ENCODE measurements at regions not wholly inside any gene's neighbourhood (a gene's known extent, or its start where the extent isn't known, plus 50 kb on each side); places are given as distances from the start of the nearest gene placed in this dataset.

DNA sequence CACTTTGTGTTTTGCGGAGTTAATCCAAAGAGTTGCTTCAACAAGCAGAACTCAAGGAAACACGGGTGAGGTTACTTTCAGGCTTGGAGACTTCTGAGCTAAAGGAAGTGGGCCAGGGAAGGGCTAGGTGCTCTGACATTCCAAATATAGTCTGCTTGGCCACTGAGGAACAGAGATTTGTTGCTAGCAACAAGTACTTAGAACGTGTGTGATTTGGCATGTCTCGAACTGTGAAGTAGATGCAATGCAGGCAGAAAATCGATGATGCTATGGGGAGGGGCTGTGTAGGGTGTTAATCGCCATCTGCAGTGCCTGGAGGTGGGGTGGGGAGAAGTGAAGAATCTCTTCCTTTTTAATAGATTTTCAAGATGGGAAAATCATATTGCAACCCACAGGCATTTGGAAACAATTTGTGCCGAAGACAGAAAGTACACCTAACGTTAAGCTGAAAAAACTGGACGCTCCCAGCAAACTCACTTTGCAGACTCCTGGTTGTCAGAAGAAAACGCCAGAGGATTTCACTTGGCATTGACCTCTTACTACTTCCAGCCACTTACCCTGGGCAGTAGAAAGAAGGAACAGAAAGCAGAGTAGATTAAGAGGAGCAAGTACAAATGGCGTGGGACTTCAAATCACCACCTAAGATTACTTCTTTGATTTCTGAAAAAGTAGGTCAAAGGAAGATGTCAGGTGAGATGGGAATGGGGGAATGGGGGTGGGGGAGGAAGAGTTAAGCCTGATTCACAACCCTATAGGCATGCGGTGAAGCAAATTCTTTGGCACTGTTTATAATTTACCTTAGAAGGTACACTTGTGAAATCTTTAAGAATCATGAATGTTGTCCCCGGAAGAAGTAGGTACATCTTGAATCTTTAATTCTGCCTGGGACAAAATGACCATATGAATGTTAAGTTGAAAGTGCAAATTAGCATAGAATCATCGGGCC lies 314.1 kb downstream of the CD83 start:
- no peak for DNase-seq (ENCODE audit: low read depth in 2 of 2)

DNA sequence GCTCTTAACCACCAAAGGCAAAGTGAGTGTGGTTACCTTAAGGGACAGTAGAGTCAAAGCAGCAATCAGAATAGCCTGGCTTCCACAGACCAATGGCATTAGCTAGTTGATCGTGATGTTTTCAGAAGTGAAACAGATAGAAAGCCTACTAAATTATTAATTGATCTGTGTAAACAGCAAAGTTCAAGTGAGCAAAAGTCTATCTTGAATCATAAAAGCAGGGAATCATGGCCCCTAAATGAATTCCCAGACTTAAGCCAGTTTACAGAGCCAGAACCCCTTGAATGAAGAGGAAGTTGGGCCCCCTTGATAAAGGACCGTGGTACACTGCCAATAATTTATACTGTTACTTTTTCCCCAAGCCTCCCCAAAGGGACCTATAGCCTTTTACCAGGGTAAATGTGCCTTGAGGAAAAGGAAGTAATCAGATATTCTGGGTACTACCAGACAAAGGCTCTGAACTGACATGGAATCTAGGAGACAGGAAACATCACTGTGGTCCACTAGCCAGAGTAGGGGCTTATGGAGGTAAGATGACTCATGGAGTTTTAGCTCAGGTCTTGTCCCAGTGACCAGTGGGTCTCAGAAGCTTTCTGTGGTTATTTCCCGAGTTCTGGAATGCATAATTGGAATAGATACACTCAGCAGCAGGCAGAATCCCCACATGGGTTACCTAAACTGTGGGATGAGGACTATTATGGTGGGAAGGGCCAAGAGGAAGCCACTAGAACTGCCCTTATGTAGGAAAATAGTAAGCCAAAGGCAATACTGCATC lies 317.5 kb downstream of the CD83 start:
- DNase-seq (ENCODE audit: low read depth in 2 of 2) = no peak

- no peak for DNase-seq (ENCODE audit: low read depth in 2 of 2)
These were observed 319.1 kb downstream of the CD83 start for GRCh38 chr6:14436592-14437132.

DNA sequence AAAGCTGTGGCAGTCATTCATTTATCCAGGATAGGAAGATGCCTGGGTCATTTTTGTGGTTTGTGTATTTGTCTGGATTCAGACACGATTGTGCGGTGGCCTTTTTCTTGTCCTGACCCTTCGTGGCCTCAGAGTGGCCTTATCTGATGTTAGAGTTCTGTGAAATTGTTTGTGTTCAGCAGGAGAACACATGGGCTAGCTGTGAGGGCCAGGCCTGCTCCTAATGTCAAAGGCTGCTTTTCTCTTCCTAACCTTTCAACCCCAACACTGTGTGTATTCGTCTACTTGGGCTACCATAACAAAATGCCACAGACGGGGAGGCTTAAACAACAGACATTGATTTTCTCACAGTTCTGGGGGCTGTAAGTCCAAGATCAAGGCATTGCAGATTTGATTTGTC lies 321.8 kb downstream of the CD83 start:
- no peak for DNase-seq (ENCODE audit: low read depth in 2 of 2)

DNA sequence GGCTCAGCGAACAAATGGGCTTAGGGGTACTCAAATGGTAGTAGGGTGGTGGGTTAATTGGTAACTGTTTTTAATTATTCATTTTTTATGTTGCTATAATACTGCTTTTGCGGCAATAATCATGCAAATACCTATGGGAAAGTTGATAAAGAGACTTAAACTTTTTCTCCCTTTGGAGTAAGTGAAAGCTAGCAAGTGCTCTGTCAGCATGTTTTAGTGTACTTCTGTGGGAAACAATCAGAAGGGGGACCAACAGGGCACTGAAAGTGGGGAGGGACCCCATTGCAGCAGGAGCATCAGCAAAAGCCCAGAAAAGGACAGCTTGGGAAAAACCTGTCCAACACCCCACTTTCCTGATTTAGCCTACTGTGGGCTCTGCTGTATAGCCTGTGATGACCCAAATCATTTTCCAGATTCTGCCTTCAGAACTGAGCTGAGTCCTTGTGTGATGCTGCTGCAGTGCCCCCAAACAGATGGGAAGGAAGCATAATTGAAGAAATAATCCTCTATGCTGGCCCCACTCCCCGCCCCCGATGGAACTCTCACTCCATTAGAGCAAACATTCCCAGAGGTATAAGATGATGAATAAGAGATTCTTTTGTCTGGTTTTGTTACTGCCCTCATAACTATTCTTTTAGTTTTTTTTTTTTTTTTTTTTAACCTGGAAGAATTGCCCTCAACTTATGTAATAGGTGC lies 322.8 kb downstream of the CD83 start:
- no peak for DNase-seq (ENCODE audit: low read depth in 2 of 2)

DNA sequence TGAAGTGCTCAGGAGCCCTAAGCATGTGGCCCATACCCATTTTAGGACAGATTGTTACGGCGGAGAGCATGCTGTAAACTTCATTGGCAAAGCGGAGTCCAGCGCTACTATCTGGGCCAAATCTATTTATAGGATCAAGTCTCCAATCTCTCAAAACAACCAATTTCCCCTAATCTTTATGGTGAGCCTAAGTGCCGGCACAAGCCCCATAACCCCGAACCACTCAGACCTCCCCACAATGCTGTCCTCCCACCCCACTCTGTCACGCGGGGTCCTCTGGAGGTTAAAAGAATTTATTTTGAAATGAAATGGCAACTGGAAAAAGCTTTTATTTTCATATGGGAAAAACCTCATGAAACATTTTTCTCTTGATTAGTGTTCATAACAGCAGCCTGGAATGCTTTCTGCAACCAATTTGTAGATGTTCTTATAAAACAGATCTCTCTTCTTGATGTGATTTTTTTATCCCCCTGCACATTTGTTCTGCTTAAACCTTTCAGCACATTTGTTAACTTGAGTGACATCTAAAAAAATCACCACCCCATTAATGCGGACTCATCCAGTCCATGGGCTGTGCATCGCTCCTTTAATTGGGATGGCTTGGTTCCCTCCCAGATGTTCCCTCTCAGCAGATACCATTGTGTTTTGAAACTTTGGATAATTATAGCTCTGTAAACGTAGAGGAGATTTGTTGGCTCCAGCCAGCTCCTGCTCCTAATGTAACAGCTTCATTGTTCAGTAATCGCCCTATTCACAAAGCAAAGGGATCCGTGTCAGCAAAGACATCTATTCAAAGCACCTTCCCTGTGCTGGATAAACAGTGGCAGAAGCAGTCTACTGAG lies 323.6 kb downstream of the CD83 start:
- no peak for DNase-seq (ENCODE audit: low read depth in 2 of 2)

- DNase-seq (ENCODE audit: low read depth in 2 of 2) = no peak
These were observed 324.7 kb downstream of the CD83 start for GRCh38 chr6:14442242-14442641.

GRCh38 chr6:14443629-14444268 lies 326.2 kb downstream of the CD83 start:
- no peak for DNase-seq (ENCODE audit: low read depth in 2 of 2)

- no peak for DNase-seq (ENCODE audit: low read depth in 2 of 2)
These were observed 326.9 kb downstream of the CD83 start for GRCh38 chr6:14444295-14444972.

DNA sequence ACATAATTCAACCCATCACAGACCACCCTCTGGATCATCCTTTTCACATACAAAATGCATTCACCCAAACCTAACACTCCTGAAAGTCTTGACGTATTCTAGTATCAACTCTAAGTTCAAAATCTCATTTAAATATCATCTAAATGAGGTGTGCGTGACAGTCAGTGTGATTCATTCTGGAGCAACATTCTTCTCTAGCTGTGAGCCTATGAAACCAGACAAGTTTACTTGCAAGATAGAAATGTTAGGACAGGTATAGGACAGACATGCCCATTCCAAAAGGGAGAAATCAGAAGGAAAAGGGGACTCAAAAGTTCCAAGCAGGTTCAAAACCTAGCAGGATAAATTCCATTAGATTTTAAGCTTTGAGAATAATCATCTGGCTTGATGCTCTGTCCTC lies 329.7 kb downstream of the CD83 start:
- DNase-seq (ENCODE audit: low read depth in 2 of 2) = no peak

GRCh38 chr6:14448246-14448645 lies 330.7 kb downstream of the CD83 start:
- no peak for DNase-seq (ENCODE audit: low read depth in 2 of 2)

DNA sequence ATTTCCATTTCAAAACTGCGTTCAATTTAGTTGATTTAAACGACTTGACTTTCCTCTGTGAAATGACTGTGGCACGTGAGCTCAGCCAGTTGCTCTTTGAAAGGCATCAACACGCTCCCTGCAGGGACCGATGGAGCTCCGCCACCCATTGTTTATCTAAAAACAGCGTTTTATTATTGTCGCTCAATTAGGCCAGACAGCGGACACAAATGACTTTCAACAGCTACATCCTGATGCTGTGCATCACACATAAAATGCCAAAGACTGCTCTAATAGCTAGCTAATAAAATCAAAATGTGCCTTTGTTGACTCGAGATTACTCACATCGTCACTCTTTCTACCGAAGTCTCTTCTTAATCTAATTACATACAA lies 332.5 kb downstream of the CD83 start:
- DNase-seq (ENCODE audit: low read depth in 2 of 2) = no peak

DNA sequence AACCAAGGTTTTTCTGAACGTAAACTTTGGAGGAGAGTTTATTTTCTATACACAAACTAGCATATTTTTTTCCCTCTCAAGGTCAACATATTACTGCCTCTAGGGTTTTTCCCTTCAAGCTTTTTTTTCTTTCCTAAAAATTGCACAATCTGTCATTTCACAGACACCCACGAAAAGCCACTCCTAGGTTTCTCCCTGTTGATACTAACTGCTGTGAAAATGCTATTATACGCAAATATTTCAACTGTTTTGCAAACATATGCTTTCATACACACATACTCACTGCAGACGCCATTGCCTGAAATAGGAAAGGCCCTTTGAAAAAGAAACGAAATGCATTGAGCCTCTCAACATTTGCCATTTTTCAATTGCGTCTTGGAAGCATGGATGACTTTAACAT lies 333.0 kb downstream of the CD83 start:
- no peak for DNase-seq (ENCODE audit: low read depth in 2 of 2)

DNA sequence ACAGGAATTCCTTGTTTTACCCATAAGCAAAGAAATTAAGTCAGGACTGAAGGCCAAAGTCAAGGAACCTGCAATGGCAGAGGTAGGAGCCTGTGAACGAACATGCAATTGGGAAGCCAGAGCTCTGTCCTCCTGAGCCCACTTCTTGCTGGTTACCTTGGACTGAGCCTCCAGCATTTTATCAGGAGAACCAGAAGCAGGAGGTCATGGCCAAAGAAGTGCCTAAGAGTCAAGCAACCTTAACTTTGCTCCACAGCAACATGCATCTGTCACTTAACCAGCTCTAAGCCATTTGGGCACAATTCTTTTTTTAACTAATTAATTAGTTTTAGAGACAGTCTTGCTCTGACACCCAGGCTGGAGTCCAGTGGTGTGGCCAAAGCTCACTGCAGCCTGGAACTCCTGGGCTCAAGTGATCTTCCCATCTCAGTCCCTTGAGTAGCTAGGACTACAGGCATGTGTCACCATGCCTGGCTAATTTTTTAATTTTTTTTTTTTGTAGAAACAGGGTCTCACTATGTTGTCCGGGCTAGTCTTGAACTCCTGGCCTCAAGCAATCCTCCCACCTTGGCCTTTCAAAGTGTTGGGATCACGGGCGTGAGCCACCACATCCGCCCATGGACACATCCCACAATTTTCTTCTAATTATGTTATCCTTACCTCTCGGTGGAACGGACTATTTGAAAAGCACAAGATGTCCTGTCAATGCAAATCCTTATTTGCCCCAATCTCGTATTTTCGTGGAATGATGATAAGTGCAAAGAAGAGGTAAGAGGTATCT lies 334.2 kb downstream of the CD83 start:
- no peak for DNase-seq (ENCODE audit: low read depth in 2 of 2)

GRCh38 chr6:14452567-14453527 lies 335.3 kb downstream of the CD83 start:
- no peak for DNase-seq (ENCODE audit: low read depth in 2 of 2)

DNA sequence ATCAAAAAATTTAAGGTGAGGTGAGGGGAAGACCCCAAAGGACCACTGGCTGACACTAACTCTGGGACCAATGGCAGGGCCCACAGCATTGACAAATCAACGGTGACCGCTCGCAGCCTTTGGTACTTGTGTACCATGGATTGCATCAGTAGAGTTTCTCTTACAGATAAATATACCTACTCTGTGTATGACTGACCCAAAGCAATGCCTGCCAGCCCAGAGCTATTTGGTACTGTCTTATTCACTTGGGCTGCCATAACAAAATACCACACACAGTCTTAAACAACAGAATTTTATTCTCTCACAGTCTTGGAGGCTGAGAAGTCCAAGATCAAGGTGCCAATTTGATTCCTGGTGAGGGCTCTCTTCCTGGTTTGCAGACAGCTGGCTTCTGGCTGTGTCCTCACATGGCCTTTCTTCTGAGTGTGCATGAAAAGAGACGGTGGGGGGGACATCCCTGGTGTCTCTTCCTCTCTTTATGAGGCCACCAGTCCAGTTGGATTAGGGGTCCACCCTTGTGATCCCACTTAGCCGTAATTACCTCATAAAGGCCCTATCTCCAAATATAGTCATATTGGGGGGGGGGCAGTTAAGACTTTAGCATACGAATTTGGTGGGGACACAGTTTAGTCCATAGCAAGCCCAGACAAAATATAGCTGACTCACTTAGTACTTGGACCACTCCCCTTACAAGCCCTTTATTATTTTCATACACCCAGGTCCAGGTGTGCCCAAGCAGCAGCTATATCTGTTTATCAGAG lies 336.3 kb downstream of the CD83 start:
- no peak for DNase-seq (ENCODE audit: low read depth in 2 of 2)

- DNase-seq (ENCODE audit: low read depth in 2 of 2) = no peak
These were observed 336.9 kb downstream of the CD83 start for GRCh38 chr6:14454473-14454775.

DNA sequence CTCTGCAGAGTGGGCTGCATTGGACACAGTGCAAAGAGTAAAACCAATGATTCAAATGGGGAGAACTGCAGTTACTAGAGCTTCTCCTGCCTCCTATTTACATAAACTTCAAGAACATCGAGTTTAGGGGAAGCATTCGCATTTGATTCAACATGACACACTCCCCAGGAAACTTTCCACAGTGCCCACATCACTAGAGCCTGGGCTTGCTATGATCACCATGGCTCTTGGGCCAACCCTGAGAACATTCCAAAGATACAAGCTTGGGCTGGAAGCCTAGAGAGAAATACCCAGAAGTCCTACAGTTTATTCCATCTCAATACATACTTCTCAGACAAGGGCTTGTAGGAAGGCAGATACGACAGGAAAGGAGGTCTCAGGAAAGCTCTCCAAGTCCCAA lies 337.9 kb downstream of the CD83 start:
- no peak for DNase-seq (ENCODE audit: low read depth in 2 of 2)
